HG03558 (cell line): ENCODE measurements at regions not wholly inside any gene's neighbourhood (a gene's known extent, or its start where the extent isn't known, plus 50 kb on each side); places are given as distances from the start of the nearest gene placed in this dataset.
"Not testable (repeated sequence)": the region's sequence is repeated elsewhere in the genome, so short reads cannot be mapped to it uniquely, and the experiment has no call there.

Experiments used
- ATAC-seq: cut with Tn5 transposase; IDR thresholded peaks from one replicate; pipeline ENCODE4 v1.9.1; 2021; ENCODE audit warnings: moderate number of reproducible peaks; ENCODE audit not compliant: unreplicated experiment; ENCODE audit errors: extremely low read depth

DNA sequence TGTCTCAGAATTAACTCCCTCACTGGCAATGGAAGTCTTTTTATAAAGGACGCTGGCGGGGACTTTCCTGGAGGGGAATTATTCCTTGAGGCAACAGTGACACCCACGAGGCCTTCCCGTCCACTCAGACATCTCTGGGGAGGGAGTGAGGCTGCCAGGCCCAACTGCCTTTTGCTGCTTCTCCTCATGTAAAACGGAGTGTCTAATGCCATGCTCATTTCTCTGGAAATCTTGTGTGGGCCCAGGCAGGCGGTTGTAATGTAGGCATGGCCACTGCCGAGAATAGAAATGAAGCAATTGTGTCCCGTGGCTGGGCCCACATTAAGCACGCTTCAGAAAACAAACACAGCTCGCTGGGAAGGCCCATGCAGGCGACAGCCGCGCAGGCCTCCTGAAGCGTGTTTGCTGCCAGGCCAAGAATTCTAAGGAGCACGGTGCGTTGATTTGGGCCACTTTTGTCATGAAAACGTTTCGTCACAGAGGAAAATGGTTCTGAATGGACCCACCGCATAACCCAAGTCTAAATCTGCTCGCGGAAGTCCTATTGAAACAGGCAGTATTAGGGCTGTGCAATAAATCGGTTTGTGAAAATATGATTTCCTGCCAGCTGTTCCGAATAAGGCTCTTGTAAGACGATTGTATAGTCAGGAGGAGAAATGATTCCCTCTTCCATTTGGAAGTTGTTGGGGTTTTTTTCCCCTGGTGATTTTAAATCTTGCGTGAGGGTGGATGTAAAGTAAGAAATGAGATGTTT, 104.2 kb upstream of the CHST15 start:
- ATAC-seq: no peak

DNA sequence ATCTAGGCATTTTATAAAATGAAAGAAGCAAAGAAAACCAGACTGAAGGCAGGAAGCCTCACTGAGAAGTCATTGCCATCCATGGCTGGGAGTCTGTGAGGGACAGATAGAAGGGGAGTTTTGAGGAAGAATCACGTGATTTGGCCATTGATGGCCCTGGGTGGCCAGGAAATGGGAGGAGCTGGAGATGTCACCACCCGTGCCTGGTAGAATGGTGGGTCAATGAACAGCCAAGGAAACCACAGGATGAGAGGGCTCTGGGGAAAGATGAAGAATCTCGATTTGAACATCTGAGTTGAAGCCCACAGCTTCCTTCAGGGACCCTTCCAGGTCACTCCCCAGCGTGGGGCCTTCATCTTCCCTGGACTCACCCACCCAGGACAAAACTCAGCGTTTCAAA, 103.3 kb upstream of the CHST15 start:
- ATAC-seq: no peak

DNA sequence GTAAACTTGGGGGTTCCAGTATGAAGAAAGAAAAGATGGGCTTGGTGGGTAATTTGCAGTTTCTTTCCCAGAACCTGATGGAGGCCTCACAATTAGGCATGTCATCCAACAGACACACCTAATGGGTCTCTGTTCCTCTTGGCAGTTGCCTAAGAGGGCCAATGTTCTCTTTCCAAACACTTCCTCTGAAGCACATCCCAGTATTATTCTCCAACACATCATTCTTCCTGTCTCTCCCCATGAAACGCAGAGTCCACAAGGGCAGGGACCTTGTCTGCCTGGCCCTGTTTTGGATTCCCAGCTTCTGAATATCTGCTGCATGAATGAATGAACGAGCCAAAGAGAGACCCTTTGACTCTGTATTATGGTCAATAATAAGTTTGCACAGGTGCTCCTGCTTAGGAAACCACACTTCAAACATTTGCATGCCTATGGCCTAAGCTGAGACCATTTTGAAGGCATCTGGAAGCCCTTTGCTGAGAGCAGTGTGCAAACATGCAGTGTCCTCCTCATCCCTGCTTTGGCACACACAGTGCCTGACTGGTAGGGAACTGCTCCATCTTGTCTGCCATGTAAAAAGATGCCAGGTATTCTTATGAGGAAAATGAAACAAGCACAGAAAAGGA, 100.9 kb upstream of the CHST15 start:
- ATAC-seq: no peak

DNA sequence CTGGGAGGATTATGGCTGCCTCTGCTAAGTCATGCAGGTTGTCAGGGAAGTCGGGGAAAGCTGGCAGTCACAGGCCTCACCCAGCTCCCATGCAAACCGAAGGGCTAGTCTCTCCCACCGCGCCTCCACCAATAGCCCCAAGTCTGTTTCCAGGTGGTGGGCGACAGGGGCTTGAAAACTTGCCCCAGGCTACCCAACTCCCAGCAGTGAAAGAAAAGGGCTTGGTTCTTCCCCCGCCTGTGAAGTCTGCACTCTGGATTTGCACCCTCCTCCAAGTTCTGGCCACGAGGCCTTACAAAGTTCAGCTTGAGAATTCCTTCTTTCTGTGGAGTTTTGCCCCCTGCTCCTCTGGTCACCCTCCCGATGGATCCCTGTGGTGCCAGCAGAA, 99.9 kb upstream of the CHST15 start:
- ATAC-seq: no peak

DNA sequence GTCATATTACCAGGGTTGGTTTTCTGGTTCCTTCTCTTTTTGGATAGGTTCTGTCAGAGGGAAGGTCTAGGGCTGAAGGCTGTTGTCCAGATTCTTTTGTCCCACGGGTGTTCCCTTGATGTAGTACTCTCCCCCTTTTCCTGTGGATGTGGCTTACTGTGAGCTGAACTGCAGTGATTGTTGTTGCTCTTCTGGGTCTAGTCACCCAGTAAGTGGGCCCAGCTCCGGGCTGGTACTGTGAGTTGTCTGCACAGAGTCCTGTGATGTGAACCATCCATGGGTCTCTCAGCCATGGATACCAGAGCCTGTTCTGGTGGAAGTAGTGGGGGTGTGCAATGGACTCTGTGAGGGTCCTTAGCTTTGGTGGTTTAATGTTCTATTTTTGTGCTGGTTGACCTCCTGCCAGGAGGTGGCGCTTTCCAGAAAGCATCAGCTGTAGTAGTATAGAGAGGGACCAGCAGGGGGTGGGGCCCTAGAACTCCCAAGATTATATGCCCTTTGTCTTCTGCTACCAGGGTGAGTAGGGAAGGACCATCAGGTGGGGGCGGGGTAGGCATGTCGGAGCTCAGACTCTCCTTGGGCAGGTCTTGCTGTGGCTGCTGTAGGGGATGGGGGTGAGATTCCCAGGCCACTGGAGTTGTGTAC, 99.4 kb upstream of the CHST15 start:
- ATAC-seq: not testable (repeated sequence)

DNA sequence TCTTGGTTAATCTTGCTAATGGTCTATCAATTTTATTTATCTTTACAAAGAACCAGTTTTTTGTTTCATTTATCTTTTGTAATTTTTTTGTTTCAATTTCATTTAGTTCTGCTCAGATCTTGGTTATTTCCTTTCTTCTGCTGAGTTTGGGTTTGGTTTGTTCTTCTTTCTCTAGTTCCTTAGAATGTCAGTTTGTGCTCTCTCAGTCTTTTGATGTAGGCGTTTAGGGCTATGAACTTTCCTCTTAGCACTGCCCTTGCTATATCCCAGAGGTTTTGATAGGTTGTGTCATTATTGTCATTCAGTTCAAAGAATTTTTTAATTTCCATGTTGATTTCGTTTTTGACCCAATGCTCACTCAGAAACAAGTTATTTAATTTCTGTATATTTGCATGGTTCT, 97.1 kb upstream of the CHST15 start:
- not testable (repeated sequence) for ATAC-seq

DNA sequence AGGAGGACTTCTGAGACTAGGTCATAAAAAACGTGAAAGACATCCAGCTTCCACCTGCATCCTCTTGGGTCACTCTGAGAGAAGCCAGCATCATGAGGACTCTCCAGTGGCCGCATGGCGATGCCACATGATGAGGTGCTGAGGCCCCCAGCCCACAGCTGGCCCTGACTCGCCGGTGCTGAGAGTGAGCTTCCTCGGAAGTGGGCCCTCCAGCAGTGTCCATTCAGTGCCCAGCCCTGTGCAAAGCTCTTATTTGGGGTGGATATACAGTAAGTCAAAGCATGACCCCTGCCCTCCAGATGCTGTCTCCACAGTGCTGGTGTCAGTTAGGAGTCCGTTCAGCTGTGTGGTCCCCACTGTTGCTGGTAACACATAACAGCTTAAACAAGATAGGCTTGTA, 93.6 kb upstream of the CHST15 start:
- no peak for ATAC-seq

DNA sequence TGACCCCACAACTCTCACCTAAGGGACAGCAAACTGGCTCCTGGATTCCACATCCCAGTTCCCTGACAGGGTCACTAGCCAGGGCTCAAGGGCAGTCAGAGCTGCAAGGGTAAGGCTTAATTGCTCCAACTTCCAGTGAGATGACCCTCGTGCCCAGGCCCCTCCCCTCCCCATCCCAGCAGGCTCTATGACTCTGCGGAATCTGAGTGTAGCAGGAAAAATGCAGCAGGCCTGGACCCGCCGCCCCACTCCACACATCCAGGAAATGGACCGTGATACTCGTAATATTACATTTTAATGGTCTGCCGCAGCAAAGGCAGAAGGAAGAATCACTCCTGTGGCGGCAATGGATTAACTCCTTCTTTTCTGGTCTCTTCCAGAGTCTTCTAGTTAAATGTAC, 91.7 kb upstream of the CHST15 start:
- ATAC-seq: no peak

DNA sequence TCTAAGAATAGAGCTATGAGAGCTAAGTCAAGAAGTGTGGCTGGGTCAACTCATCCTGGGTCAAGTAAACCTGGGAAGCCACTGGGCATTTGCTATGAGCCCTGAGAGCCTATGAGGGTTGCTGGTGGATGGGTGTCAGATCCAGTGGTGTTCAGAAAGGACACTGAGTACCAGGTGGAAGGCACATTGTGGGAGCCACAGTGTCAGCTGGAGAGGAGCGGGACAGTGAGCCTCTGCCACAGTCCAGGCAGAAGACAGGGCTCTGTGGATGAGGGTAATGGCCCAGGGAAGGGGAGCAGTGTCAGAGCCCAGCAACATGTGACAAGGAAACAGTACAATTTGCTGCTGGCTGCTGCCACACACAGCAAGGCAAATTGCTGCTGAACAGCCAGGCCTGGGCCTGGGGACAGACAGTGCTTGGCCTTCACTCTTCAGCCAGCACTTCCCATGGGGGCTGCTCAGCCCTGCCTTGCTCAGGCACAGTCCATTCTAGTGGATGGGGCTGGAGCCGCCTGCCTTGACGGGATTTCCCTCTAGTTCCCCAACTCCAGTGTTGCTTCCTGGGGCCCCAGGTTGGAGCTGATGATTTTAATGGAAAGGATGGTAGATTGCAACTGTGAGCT, 90.9 kb upstream of the CHST15 start:
- ATAC-seq: no peak

DNA sequence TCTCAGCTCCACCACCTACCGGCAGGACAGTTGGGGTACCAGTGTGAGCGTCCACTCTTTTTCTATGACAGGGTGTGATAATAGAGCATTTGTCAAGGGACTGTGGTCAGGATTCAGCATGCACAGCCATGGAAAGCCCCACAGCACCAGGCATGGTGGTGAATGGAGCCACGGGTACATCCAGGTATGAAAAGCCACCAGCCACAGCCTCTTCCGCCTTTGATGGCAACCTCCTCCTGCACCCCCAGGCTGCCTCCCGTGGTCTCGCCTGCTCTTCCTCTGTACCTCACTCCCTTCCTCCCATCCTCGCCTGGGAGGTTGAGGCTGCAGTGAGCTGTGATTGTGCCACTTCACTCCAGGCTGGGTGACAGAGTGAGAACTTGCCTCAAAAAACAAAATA, 90.2 kb upstream of the CHST15 start:
- no peak for ATAC-seq

DNA sequence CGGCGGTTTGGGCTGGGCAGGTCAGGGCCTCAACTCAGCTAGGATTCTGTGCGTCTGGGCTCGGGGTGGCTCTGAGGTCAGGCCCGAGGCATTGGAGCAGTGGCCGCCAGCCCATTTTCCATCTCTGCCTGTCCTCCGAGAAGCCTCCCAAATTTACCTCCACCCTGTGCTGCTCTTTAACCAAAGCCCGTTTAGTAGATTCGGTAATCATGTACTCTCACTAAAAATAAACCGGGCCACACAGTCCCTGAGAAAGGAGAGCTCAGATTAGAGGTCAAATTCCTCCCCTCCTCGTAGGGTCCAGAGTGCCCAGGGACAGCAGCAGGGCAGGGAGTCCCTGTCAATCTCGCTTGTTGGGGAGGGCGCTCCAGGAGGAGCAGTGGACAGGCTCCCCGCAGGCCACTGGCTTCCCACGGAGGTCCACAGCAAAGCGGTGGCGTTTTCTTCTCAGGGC, 88.7 kb upstream of the CHST15 start:
- no peak for ATAC-seq

DNA sequence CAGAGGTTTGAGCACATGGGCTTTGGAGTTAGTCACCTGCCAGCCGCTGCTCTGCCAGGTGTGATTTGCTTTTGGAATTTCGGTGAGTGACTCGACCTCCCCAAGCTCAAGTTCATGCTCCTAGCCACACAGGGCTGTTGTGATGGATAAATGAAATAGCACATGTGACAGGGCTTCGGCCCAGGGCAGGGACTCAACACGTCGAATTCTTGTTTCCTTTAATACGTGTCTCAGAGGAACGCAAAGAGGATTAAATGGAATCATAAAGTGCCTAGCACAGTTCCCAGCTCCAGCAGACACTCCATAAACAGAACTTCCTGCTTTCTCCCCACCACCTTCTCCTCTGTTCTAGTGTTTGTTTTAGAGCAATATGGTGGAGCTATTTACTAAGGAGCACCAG, 88.3 kb upstream of the CHST15 start:
- ATAC-seq: no peak

DNA sequence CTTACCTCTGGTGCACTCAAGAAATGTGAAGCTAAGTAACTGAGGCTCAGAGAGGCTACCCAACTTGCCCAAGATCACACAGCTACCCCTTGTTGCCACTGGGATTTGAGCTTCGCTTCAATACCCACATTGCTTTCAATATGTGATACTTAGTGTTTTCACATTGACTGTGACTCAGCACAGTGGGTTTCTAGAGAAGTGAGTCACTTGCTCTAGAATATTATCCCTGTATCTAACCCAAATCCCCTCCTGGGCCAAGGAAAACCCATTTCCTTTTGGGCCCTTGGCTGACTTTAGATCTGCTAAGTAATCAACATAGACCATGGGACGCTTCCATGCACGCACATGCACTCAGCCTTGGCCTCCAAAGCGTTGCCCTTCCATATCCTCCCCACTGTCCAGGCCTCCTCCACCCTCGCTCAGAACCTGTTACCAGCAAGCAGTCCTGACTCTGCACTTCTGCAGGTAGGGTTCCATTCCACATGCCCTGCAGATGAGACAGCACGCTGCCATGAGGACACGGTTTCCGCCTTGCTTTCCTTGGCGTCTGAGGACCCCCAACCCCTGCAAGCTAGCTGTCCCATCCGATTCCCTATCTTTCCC, 87.7 kb upstream of the CHST15 start:
- ATAC-seq: no peak

DNA sequence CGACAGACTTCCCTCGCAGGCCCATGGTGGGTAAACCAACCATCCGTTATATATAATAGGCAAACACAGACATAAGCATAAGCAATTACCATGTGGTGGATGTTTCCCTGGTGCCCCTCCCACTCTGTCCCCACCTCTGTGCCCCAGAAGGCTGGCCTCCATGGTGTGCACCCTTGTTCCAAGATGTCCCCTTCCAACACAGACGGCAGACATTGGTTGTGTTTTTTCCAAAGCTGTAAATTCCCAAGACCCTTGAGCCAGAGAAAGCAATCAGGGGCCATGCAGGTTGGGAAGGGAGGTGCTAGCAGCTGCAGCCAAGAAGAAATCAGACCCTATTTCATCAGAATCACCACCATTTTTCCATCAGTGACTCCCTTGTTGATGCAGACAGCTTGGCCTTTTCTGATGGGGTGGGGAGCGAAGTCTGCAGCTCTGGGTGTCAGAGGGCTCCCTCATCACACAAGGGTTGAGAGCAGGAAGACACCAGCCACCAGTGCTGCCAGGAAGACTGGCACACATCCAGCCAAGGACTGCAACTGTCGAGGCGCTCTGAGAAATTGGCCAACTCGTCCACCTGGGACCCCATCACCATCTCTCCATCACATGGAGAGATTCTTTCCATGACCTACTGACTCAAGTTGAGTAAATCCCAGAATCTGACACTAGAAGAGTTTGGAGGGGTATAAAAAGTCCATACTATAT, 86.8 kb upstream of the CHST15 start:
- no peak for ATAC-seq

DNA sequence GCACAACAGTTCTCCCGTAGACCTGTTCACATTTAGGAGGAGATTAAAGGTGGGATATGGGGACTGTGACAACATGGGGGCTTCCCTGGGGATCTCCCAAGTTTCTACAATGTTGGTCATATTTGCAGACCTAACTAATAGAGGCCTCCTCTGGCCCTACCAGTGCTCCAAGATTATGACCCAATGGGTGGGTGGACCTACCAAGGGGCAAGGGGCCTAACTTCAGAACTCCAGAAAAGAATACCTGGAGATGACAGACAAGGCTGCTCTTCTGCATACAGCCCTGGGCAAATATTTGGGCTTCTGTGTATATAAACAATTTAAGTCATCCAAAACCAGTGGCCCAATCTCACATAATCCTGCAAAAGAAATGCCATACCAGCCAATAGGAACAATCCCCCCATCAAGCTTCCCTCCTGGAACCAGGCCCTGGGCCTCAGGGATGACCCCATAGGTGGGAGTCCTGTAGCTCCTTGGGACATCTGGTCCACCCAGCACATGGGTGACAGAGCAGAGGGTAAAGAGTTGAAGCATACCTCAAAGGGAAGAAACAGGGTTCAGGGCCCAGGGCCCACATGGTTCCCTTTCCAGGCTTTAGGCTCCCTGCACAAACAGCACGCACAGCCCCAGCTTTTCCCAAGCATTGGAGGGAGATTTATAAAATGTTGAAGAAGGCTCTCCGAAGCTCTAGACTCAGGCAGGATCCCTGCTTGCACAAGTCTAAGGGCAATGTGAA, 86.1 kb upstream of the CHST15 start:
- ATAC-seq: no peak

DNA sequence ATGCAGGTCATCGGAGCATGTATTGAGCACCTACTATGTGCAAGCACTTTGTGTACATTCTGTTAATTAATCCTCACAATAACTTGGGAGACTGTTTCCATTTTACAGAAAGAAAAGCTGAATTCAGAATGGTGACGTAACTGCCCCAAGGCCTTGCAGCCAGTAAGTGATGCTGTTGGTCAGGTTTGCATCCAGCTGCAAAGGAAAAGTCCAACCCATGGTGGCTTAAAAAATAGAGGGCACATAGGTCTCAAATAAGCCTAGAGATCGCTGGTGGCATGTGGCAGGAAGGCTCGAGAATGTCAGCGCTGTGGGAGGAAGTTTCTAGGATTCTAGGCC, 83.8 kb upstream of the CHST15 start:
- no peak for ATAC-seq

DNA sequence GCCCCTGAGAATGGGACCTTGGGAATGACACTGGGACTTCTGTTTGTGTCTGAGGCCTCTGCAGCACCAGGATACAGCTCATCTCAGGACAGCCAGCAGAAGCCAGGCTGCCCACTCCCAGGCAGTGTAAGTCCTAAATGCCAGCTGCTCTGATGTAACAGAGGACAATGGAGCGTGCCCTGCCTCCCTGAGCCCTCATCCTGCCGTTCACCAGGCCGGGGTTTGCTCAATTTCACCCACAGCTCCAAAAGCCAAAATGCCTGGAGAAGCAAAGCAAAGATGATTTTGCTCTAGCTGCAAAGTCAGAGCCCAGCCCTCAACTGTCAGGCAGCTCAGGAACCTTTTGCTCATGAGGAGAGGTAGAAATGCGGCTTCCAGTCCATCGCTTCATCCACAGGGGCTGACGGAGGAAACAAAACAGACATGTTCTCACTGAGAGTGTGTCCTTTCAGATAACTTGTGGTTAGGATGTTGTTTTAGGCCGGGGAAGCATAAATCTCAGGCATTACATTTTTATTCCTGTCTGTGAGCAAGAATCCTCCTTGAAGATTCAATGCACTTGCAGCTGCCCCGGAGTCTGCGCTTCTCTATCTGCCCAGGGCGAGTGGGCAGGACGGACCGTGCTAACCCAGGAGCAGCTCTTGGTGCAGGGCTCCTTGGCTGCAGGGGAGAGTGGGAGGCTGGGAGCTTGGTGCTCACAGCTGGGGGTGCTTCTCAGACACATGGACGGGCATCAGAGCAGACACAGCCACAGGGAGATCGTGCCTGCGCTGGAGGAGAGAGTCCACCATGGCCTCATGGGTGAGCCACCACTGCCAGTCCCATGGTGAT, 83.2 kb upstream of the CHST15 start:
- ATAC-seq: no peak

DNA sequence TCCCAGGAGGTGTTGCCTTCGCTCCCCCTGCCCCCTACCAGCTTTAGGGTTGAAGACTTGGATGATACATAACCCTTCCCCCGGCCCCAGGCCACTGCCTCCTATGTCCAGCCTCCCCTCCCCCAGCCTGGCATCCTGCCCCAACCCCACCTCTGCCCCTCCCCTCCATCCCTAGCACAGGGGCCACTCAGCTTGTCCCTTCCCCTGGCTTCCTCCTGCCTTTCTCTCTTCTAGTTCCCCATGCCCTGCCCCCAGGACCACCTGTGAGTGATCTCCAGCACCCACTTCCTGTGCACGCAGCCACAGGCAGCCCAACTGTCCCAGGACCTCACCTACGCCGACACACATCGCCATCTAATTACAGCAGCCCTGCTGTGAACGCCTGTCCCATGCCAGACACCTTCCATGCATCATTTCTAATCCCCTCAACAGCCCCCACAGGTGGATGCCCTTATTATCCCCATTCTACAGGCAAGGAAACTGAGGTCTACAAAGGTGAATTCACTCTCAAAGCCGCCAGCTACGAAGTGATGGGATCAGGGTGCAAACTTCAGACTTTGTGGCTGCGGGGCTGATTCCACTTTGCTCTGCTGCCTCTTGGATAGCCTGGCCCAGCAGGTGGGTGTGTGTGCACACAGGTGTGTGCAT, 82.4 kb upstream of the CHST15 start:
- no peak for ATAC-seq
